Gastroesophageal sphincter (tissue), 3 donors: ENCODE measurements at regions not wholly inside any gene's neighbourhood (a gene's known extent, or its start where the extent isn't known, plus 50 kb on each side); places are given as distances from the start of the nearest gene placed in this dataset.

ENCODE experiments used
- CTCF ChIP-seq, 4 experiments: fragments of 200-600 bp in 2 of 4; fragments of 450-650 bp in 2 of 4; sonication (generic) in 1 of 4; IDR thresholded peaks; one replicate each; pipeline ENCODE4 v1.5.1; 2017 to 2019; ENCODE audit warnings: antibody characterized with exemption in 4 of 4, mild to moderate bottlenecking in 2 of 4, moderate library complexity in 2 of 4
- EP300 ChIP-seq: sonication (generic); formaldehyde crosslinking; IDR thresholded peaks from one replicate; pipeline ENCODE4 v1.6.1; 2017; ENCODE audit warnings: antibody characterized with exemption, mild to moderate bottlenecking
- POLR2A ChIP-seq, 2 donors: fragments of 450-650 bp; IDR thresholded peaks; one replicate each; pipeline ENCODE4 v1.6.1; 2017; ENCODE audit warnings: antibody characterized with exemption in 2 of 2, mild to moderate bottlenecking in 2 of 2, moderate library complexity in 1 of 2
- POLR2AphosphoS5 ChIP-seq: sonication (generic); formaldehyde crosslinking; IDR thresholded peaks from one replicate; pipeline ENCODE4 v1.6.1; 2017; ENCODE audit warnings: antibody characterized with exemption

- TF ChIP-seq CTCF (IDR thresholded peaks at IDR 0.05) (no peak), POLR2AphosphoS5 (no peak), POLR2A (IDR thresholded peaks at IDR 0.05) (no peak), EP300 (no peak)
Measured at GRCh38 chr4:24164054-24164693, 274.3 kb upstream of the PPARGC1A start.
